ENCODE measurements at regions not wholly inside any gene's neighbourhood (a gene's known extent, or its start where the extent isn't known, plus 50 kb on each side); places are given as distances from the start of the nearest gene placed in this dataset.

GRCh38 chr12:79522989-79523386, 167.8 kb downstream of the PAWR start:
- POLR2A ChIA-PET = no interaction called here
- DNase-seq (ENCODE audit: extremely low spot score) = no peak
- TF ChIP-seq, protein P1, sequence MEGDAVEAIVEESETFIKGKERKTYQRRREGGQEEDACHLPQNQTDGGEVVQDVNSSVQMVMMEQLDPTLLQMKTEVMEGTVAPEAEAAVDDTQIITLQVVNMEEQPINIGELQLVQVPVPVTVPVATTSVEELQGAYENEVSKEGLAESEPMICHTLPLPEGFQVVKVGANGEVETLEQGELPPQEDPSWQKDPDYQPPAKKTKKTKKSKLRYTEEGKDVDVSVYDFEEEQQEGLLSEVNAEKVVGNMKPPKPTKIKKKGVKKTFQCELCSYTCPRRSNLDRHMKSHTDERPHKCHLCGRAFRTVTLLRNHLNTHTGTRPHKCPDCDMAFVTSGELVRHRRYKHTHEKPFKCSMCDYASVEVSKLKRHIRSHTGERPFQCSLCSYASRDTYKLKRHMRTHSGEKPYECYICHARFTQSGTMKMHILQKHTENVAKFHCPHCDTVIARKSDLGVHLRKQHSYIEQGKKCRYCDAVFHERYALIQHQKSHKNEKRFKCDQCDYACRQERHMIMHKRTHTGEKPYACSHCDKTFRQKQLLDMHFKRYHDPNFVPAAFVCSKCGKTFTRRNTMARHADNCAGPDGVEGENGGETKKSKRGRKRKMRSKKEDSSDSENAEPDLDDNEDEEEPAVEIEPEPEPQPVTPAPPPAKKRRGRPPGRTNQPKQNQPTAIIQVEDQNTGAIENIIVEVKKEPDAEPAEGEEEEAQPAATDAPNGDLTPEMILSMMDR (IDR thresholded peaks at IDR 0.05; ENCODE audit: control extremely low read depth, extremely low read depth, low read depth, missing control alignments) = no peak
- CTCF ChIA-PET = no interaction called here

- TF ChIP-seq, protein P1 (IDR thresholded peaks at IDR 0.05; ENCODE audit: control extremely low read depth, extremely low read depth, low read depth, missing control alignments) = no peak
- POLR2A ChIA-PET = no interaction called here
- CTCF ChIA-PET = no interaction called here
- DNase-seq (ENCODE audit: extremely low spot score) = no peak
Observed at GRCh38 chr12:79522257-79522988, 168.3 kb downstream of the PAWR start.

DNA sequence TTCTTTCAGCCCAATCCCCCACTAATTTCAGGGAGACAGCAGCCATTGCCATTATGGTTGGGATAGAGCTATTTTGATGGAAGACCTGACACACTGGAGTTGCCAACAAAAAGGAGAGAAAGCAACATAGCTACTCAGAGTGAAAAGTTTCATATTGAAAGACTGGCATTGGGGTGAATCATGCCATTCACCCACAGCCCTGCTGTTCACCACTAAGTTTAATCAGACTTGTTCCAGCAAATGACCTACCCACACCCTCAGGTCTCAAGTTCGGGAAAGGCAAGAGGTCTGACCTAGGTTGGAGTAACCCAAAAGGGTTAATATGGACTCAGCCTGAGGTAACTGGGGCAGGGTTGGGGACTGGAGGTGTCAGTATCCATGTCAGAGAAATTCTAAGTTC, 169.2 kb downstream of the PAWR start:
- ChIA-PET POLR2A (no interaction called here), CTCF (no interaction called here)
- DNase-seq (ENCODE audit: extremely low spot score) = no peak
- TF ChIP-seq, protein P1 (IDR thresholded peaks at IDR 0.05; ENCODE audit: control extremely low read depth, extremely low read depth, low read depth, missing control alignments) = no peak

DNA sequence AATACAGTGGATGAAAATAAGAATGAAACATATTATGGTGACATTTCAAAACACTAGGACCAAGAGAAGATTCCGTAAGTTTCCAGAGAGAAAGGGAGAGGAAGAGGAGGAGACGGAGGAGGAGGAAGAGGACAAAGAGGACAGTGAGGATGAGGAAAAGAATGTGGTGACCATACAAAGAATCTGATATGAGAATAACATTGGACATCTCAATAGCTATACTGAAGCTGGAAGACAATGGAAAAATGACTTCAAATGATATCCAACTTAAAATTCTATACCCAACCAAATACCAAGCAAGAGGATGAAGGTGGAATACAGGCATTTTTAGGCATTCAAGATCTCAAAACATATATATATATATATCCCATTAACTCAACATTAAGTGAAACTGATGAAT, 173.4 kb downstream of the PAWR start:
- ChIA-PET CTCF (interaction anchor here (2.2 kb wide), 1 partner anchor 13 kb away, joined by 7 read pairs; no protein-coding TSS in a partner anchor), POLR2A (no interaction called here)
- TF ChIP-seq, protein P1 (IDR thresholded peaks at IDR 0.05; ENCODE audit: control extremely low read depth, extremely low read depth, low read depth, missing control alignments) = no peak
- DNase-seq (ENCODE audit: extremely low spot score) = no peak

DNA sequence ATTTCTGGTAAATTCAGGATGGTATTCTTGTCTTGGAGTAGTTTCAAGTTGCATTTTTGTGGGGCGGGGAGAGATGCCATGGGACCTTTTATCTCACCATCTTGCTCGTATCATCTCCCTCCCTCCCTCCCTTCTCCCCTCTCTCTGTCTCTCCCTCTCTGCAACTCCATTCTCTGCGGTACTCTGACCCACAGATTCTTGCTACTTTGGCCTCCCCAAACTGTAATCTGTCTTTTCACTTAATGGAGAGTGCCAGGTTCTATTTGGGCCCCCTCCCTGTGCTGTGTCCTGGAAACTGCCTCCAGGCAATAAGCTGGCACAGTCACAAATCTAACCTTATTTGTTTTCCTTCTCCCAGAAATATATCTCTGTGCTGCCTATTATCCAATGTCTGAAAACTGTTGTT, 175.2 kb downstream of the PAWR start:
- TF ChIP-seq, protein P1 (IDR thresholded peaks at IDR 0.05; ENCODE audit: control extremely low read depth, extremely low read depth, low read depth, missing control alignments) = no peak
- no peak for DNase-seq (ENCODE audit: extremely low spot score)
- ChIA-PET POLR2A (no interaction called here), CTCF (no interaction called here)

DNA sequence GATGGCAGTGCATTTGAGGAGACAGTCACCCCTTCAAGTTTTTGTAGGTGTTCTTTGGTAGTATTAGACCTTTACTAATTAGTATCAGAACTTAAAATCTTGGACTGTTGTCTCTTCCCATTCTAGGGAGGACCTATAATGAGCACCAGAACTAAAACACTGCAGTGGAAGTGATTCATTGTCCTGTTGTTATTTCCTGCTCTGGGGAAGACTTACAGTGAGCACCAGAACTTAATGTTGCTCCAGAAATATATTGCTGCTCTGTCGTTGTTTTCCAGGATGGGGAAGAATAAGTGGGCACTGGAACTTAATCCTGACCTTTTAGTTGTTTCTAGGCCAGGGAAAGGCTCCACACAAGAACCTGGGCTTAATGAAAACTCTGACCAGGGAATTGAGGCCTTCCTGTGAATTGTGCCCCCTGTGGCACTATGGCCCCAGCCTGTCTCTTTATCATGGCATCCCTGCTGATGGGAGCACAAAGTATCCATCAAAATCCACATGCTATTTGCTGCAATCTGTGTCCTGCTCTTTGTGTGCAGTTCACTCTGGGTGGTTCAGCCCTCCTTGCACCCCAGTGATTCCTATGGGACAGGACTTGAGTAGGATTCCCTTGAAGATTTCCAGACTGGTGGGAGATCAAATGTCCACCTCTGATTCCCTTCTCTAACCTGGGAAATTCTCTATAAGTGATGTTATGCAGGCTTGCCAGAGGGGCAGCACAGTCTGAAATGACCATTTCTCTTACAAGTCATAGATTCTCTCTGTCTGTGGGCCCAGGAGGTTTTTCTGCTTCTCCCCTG, 175.8 kb downstream of the PAWR start:
- ChIA-PET CTCF (no interaction called here), POLR2A (no interaction called here)
- TF ChIP-seq, protein P1 (IDR thresholded peaks at IDR 0.05; ENCODE audit: control extremely low read depth, extremely low read depth, low read depth, missing control alignments) = no peak
- no peak for DNase-seq (ENCODE audit: extremely low spot score)
